PC-9 (cell line): ENCODE measurements at regions not wholly inside any gene's neighbourhood (a gene's known extent, or its start where the extent isn't known, plus 50 kb on each side); places are given as distances from the start of the nearest gene placed in this dataset.

Experiments
- BruUV-seq: library from RNA; stranded (reverse); fragments of 400-500 nt; replicated peaks from 2 replicates; lab custom pipeline; 2021; lab: Mats Ljungman, UMichigan
- CTCF ChIA-PET: fragments of 300-600 bp; sonication (Branson Sonifier 250); formaldehyde crosslinking; loops from one replicate; lab custom pipeline; 2022; ENCODE audit warnings: antibody characterized with exemption; lab: Charles Lee
- POLR2A ChIA-PET: fragments of 300-600 bp; sonication (Branson Sonifier 250); formaldehyde crosslinking; loops from one replicate; lab custom pipeline; 2022; ENCODE audit warnings: antibody characterized with exemption; ENCODE audit not compliant: unreplicated experiment; lab: Charles Lee
- DNase-seq, 2 experiments: peaks; one replicate each; pipeline versions ENCODE4 v3.0.0 to v3.0.0-alpha.2; 2015 to 2022; ENCODE audit warnings: mixed read lengths in 1 of 2
- H2AFZ ChIP-seq: fragments of 200-600 bp; sonication (generic); 2 replicates; pipeline ENCODE4 v1.8.1; 2017; ENCODE audit warnings: antibody characterized with exemption
- H3F3A ChIP-seq: fragments of 200-600 bp; sonication (generic); 2 replicates; pipeline ENCODE4 v1.8.1; 2017; ENCODE audit warnings: antibody characterized with exemption, mild to moderate bottlenecking, low read depth; ENCODE audit not compliant: insufficient read depth
- H3K27ac ChIP-seq: fragments of 200-600 bp; sonication (generic); 2 replicates; pipeline ENCODE4 v1.6.1; 2016; ENCODE audit warnings: mixed run types
- H3K27me3 ChIP-seq: fragments of 200-600 bp; sonication (generic); 2 replicates; pipeline ENCODE4 v1.6.1; 2016; ENCODE audit warnings: low read depth, mixed run types; ENCODE audit not compliant: insufficient read depth
- H3K36me3 ChIP-seq: fragments of 200-600 bp; sonication (generic); 2 replicates; pipeline ENCODE4 v1.6.1; 2016; ENCODE audit warnings: low read depth, mixed run types
- H3K4me1 ChIP-seq: fragments of 200-600 bp; sonication (generic); replicated peaks from 2 replicates; pipeline ENCODE4 v1.6.1; 2016; ENCODE audit warnings: mixed run types; ENCODE audit not compliant: insufficient read depth
- H3K4me2 ChIP-seq: fragments of 200-600 bp; sonication (generic); 2 replicates; pipeline ENCODE4 v1.6.1; 2017; ENCODE audit warnings: mixed run types
- H3K4me3 ChIP-seq: fragments of 200-600 bp; sonication (generic); 2 replicates; pipeline ENCODE4 v1.6.1; 2016; ENCODE audit warnings: mixed run types
- H3K79me2 ChIP-seq: fragments of 200-600 bp; sonication (generic); 2 replicates; pipeline ENCODE4 v1.6.1; 2017; ENCODE audit warnings: low read depth, mixed run types
- H3K9me2 ChIP-seq: fragments of 200-600 bp; sonication (generic); 2 replicates; pipeline ENCODE4 v1.8.1; 2017; ENCODE audit warnings: mild to moderate bottlenecking; ENCODE audit not compliant: insufficient read depth
- H3K9me3 ChIP-seq: fragments of 200-600 bp; sonication (generic); 2 replicates; pipeline ENCODE4 v1.8.1; 2016; ENCODE audit warnings: low read depth; ENCODE audit not compliant: insufficient read depth
- H4K20me1 ChIP-seq: fragments of 200-600 bp; sonication (generic); 2 replicates; pipeline ENCODE4 v1.8.1; 2017; ENCODE audit not compliant: insufficient read depth
- CTCF ChIP-seq: fragments of 200-600 bp; sonication (generic); conservative IDR thresholded peaks from 2 replicates; pipeline ENCODE4 v1.6.1; 2017; ENCODE audit warnings: mixed run types, antibody characterized with exemption, mild to moderate bottlenecking, moderate library complexity
- EZH2 ChIP-seq: fragments of 200-600 bp; sonication (generic); IDR thresholded peaks from 2 replicates; pipeline ENCODE4 v1.8.0; 2017; ENCODE audit warnings: antibody characterized with exemption, low read depth
- intact Hi-C: fragments of 100-400 bp; cut with micrococcal nuclease; formaldehyde crosslinking; loops from one replicate; pipeline ENCODE4 v1.10.0; 2022; ENCODE audit not compliant: unreplicated experiment

GRCh38 chr16:5781436-5781835 is 683.8 kb upstream of the EEF2KMT start:
- no peaks in the 10 kb centered on the region for H3K79me2 ChIP-seq
- H4K20me1 ChIP-seq: no peaks in the 10 kb centered on the region
- no peaks in the 10 kb centered on the region for H3K9me2 ChIP-seq
- TF ChIP-seq EZH2: no peak
- TF ChIP-seq CTCF: no peak
- no peak overlapping the region for H2AFZ ChIP-seq
- no peaks in the 10 kb centered on the region for H3K36me3 ChIP-seq
- POLR2A ChIA-PET: no interaction called here
- no peak overlapping the region for H3K4me3 ChIP-seq
- no peaks in the 10 kb centered on the region for H3K4me1 ChIP-seq
- peaks cover 5% of the 10 kb centered on the region; the same call in 1 of the 2 replicates for H3K27me3 ChIP-seq
- no peaks in the 10 kb centered on the region for H3K9me3 ChIP-seq
- H3K4me2 ChIP-seq: no peak overlapping the region
- no peaks in the 10 kb centered on the region for H3F3A ChIP-seq
- intact Hi-C loops: no loop called here
- no peak for DNase-seq
- CTCF ChIA-PET: no interaction called here
- BruUV-seq: no TSS peak
- H3K27ac ChIP-seq: no peak overlapping the region

GRCh38 chr16:5776876-5777275 is 679.3 kb upstream of the EEF2KMT start:
- Histone ChIP-seq H4K20me1 (no peaks in the 10 kb centered on the region), H3K4me1 (no peaks in the 10 kb centered on the region), H2AFZ (no peak overlapping the region), H3K79me2 (no peaks in the 10 kb centered on the region), H3K4me2 (no peak overlapping the region), H3K9me3 (no peaks in the 10 kb centered on the region), H3K4me3 (no peak overlapping the region), H3K27me3 (peaks cover 17% of the 10 kb centered on the region; the same call in 1 of the 2 replicates), H3F3A (no peaks in the 10 kb centered on the region), H3K27ac (no peak overlapping the region), H3K9me2 (no peaks in the 10 kb centered on the region), H3K36me3 (no peaks in the 10 kb centered on the region)
- no TSS peak for BruUV-seq
- no peak for DNase-seq
- no peak for TF ChIP-seq CTCF
- intact Hi-C loops: no loop called here
- CTCF ChIA-PET: no interaction called here
- POLR2A ChIA-PET: no interaction called here

- no peaks in the 10 kb centered on the region for H3K4me1 ChIP-seq
- intact Hi-C loops: no loop called here
- H3K9me3 ChIP-seq: no peaks in the 10 kb centered on the region
- H2AFZ ChIP-seq: no peak overlapping the region
- H3K79me2 ChIP-seq: no peaks in the 10 kb centered on the region
- H3F3A ChIP-seq: no peaks in the 10 kb centered on the region
- no peak for DNase-seq
- TF ChIP-seq EZH2 (no peak), CTCF (no peak)
- BruUV-seq: no TSS peak
- no peak overlapping the region for H3K27ac ChIP-seq
- H3K36me3 ChIP-seq: no peaks in the 10 kb centered on the region
- H3K4me3 ChIP-seq: no peak overlapping the region
- H3K4me2 ChIP-seq: no peak overlapping the region
- CTCF ChIA-PET: no interaction called here
- no peaks in the 10 kb centered on the region for H3K9me2 ChIP-seq
- H3K27me3 ChIP-seq: peaks cover 20% of the 10 kb centered on the region
- no peaks in the 10 kb centered on the region for H4K20me1 ChIP-seq
- POLR2A ChIA-PET: no interaction called here
Observed at GRCh38 chr16:5775916-5776315, 678.3 kb upstream of the EEF2KMT start.
